Inferior parietal cortex (tissue), 1 donor: ENCODE measurements at regions not wholly inside any gene's neighbourhood (a gene's known extent, or its start where the extent isn't known, plus 50 kb on each side); places are given as distances from the start of the nearest gene placed in this dataset.
"Not testable (repeated sequence)": the region's sequence is repeated elsewhere in the genome, so short reads cannot be mapped to it uniquely, and the experiment has no call there.

Experiments
- DNase-seq: peaks from one replicate; pipeline ENCODE4 v3.0.0-alpha.2; 2016; ENCODE audit errors: extremely low spot score

- not testable (repeated sequence) for DNase-seq
These were observed 1821.2 kb upstream of the PCDH20 start for GRCh38 chr13:63236667-63237396.

GRCh38 chr13:63218596-63218995, 1802.9 kb upstream of the PCDH20 start:
- DNase-seq, result not testable (repeated sequence)

- no peak for DNase-seq
These were observed 1793.8 kb upstream of the PCDH20 start for GRCh38 chr13:63209330-63210017.

GRCh38 chr13:63208826-63209225, 1793.2 kb upstream of the PCDH20 start:
- DNase-seq, result no peak

GRCh38 chr13:63206461-63206860, 1790.8 kb upstream of the PCDH20 start:
- DNase-seq, result no peak

- DNase-seq, result no peak
These were observed 1785.8 kb upstream of the PCDH20 start for GRCh38 chr13:63201493-63201892.

- no peak for DNase-seq
These were observed 1783.9 kb upstream of the PCDH20 start for GRCh38 chr13:63199508-63199907.

- DNase-seq, result no peak
These were observed 1782.4 kb upstream of the PCDH20 start for GRCh38 chr13:63198071-63198470.

- DNase-seq, result no peak
These were observed 1780.1 kb upstream of the PCDH20 start for GRCh38 chr13:63195726-63196125.

GRCh38 chr13:63190742-63191141, 1775.1 kb upstream of the PCDH20 start:
- DNase-seq, result no peak

- DNase-seq, result no peak
These were observed 1774.6 kb upstream of the PCDH20 start for GRCh38 chr13:63190219-63190618.

- DNase-seq, result no peak
These were observed 1774.1 kb upstream of the PCDH20 start for GRCh38 chr13:63189712-63190111.

- DNase-seq, result no peak
These were observed 1769.0 kb upstream of the PCDH20 start for GRCh38 chr13:63184693-63185092.

GRCh38 chr13:63175536-63175935, 1759.9 kb upstream of the PCDH20 start:
- no peak for DNase-seq

GRCh38 chr13:63167699-63168337, 1752.2 kb upstream of the PCDH20 start:
- DNase-seq, result no peak

GRCh38 chr13:63166345-63166744, 1750.7 kb upstream of the PCDH20 start:
- no peak for DNase-seq

- DNase-seq, result no peak
These were observed 1748.3 kb upstream of the PCDH20 start for GRCh38 chr13:63163903-63164302.

- DNase-seq, result no peak
These were observed 1745.6 kb upstream of the PCDH20 start for GRCh38 chr13:63161219-63161618.

GRCh38 chr13:63156816-63157215, 1741.2 kb upstream of the PCDH20 start:
- DNase-seq, result no peak

GRCh38 chr13:63149375-63149774, 1733.7 kb upstream of the PCDH20 start:
- no peak for DNase-seq

- DNase-seq, result no peak
These were observed 1723.6 kb upstream of the PCDH20 start for GRCh38 chr13:63139277-63139676.

GRCh38 chr13:63129995-63130394, 1714.3 kb upstream of the PCDH20 start:
- no peak for DNase-seq

- DNase-seq, result no peak
These were observed 1713.1 kb upstream of the PCDH20 start for GRCh38 chr13:63128716-63129115.
